ENCODE measurements at regions not wholly inside any gene's neighbourhood (a gene's known extent, or its start where the extent isn't known, plus 50 kb on each side); places are given as distances from the start of the nearest gene placed in this dataset.
"Not testable (repeated sequence)": the region's sequence is repeated elsewhere in the genome, so short reads cannot be mapped to it uniquely, and the experiment has no call there.

- no peak overlapping the region for H3K4me2 ChIP-seq (ENCODE audit: low read depth, low read length)
- H3K27ac ChIP-seq (ENCODE audit: low read length) = no peak overlapping the region
- no peaks in the 10 kb centered on the region for H3F3A ChIP-seq (ENCODE audit: insufficient read depth, low read length)
- DNase-seq = no peak
- H4K20me1 ChIP-seq (ENCODE audit: insufficient read depth, low read length) = no peaks in the 10 kb centered on the region
- TF ChIP-seq EZH2 (optimal IDR thresholded peaks at IDR 0.05; ENCODE audit: low read depth, low read length) (no peak), EZH2phosphoT487 (IDR thresholded peaks at IDR 0.05; ENCODE audit: low read length) (no peak), CTCF (IDR thresholded peaks at IDR 0.05; ENCODE audit: low read length) (no peak)
- no peaks in the 10 kb centered on the region for H3K4me1 ChIP-seq (ENCODE audit: low read length)
- no peaks in the 10 kb centered on the region for H3K27me3 ChIP-seq (replicated peaks; ENCODE audit: insufficient read depth, low read length)
- H2AFZ ChIP-seq (ENCODE audit: low read length) = no peak overlapping the region
- no peaks in the 10 kb centered on the region for H3K9me2 ChIP-seq (replicated peaks; ENCODE audit: insufficient read depth, low read length)
- H3K4me3 ChIP-seq (ENCODE audit: low read length) = no peak overlapping the region
- H3K9me3 ChIP-seq (replicated peaks; ENCODE audit: insufficient read depth, low read length) = no peaks in the 10 kb centered on the region
- H3K9ac ChIP-seq (ENCODE audit: low read length) = no peak overlapping the region
- H3K79me2 ChIP-seq (ENCODE audit: low read length) = no peaks in the 10 kb centered on the region
- no peaks in the 10 kb centered on the region for H3K36me3 ChIP-seq (replicated peaks; ENCODE audit: insufficient read depth, low read length)
Observed at GRCh38 chr12:28096649-28097048, 93.6 kb upstream of the CCDC91 start.

- no peaks in the 10 kb centered on the region for H3K27me3 ChIP-seq (replicated peaks; ENCODE audit: insufficient read depth, low read length)
- H3K9me3 ChIP-seq (replicated peaks; ENCODE audit: insufficient read depth, low read length) = no peaks in the 10 kb centered on the region
- H3K9ac ChIP-seq (ENCODE audit: low read length) = no peak overlapping the region
- H3K4me2 ChIP-seq (ENCODE audit: low read depth, low read length) = no peak overlapping the region
- DNase-seq = no peak
- H4K20me1 ChIP-seq (ENCODE audit: insufficient read depth, low read length) = no peaks in the 10 kb centered on the region
- no peaks in the 10 kb centered on the region for H3K79me2 ChIP-seq (ENCODE audit: low read length)
- no peak overlapping the region for H2AFZ ChIP-seq (ENCODE audit: low read length)
- no peaks in the 10 kb centered on the region for H3K9me2 ChIP-seq (replicated peaks; ENCODE audit: insufficient read depth, low read length)
- H3K27ac ChIP-seq (ENCODE audit: low read length) = no peak overlapping the region
- TF ChIP-seq EZH2phosphoT487 (IDR thresholded peaks at IDR 0.05; ENCODE audit: low read length) = no peak
- TF ChIP-seq EZH2 (optimal IDR thresholded peaks at IDR 0.05; ENCODE audit: low read depth, low read length) = no peak
- no peak for TF ChIP-seq CTCF (IDR thresholded peaks at IDR 0.05; ENCODE audit: low read length)
- H3F3A ChIP-seq (ENCODE audit: insufficient read depth, low read length) = no peaks in the 10 kb centered on the region
- no peaks in the 10 kb centered on the region for H3K36me3 ChIP-seq (replicated peaks; ENCODE audit: insufficient read depth, low read length)
- H3K4me3 ChIP-seq (ENCODE audit: low read length) = no peak overlapping the region
- H3K4me1 ChIP-seq (ENCODE audit: low read length) = no peaks in the 10 kb centered on the region
Observed at GRCh38 chr12:28097221-28097620, 93.0 kb upstream of the CCDC91 start.

- H3K36me3 ChIP-seq (replicated peaks; ENCODE audit: insufficient read depth, low read length); H3K27ac ChIP-seq (ENCODE audit: low read length); H3K4me1 ChIP-seq (ENCODE audit: low read length); H3K9me2 ChIP-seq (replicated peaks; ENCODE audit: insufficient read depth, low read length); H3K9ac ChIP-seq (ENCODE audit: low read length); H3F3A ChIP-seq (ENCODE audit: insufficient read depth, low read length); DNase-seq; H3K4me3 ChIP-seq (ENCODE audit: low read length); H4K20me1 ChIP-seq (ENCODE audit: insufficient read depth, low read length); H2AFZ ChIP-seq (ENCODE audit: low read length); H3K79me2 ChIP-seq (ENCODE audit: low read length); H3K9me3 ChIP-seq (replicated peaks; ENCODE audit: insufficient read depth, low read length); H3K4me2 ChIP-seq (ENCODE audit: low read depth, low read length); H3K27me3 ChIP-seq (replicated peaks; ENCODE audit: insufficient read depth, low read length): not testable (repeated sequence)
Observed at GRCh38 chr12:28099245-28099644, 91.0 kb upstream of the CCDC91 start.

- Histone ChIP-seq H3K36me3 (replicated peaks; ENCODE audit: insufficient read depth, low read length) (no peaks in the 10 kb centered on the region), H3K4me1 (ENCODE audit: low read length) (no peaks in the 10 kb centered on the region), H3K79me2 (ENCODE audit: low read length) (no peaks in the 10 kb centered on the region), H3K27me3 (replicated peaks; ENCODE audit: insufficient read depth, low read length) (no peaks in the 10 kb centered on the region), H3K4me3 (ENCODE audit: low read length) (no peak overlapping the region), H3K9me3 (replicated peaks; ENCODE audit: insufficient read depth, low read length) (no peaks in the 10 kb centered on the region), H3F3A (ENCODE audit: insufficient read depth, low read length) (no peaks in the 10 kb centered on the region), H3K27ac (ENCODE audit: low read length) (no peak overlapping the region), H2AFZ (ENCODE audit: low read length) (no peak overlapping the region), H3K4me2 (ENCODE audit: low read depth, low read length) (no peak overlapping the region), H3K9ac (ENCODE audit: low read length) (no peak overlapping the region), H4K20me1 (ENCODE audit: insufficient read depth, low read length) (no peaks in the 10 kb centered on the region), H3K9me2 (replicated peaks; ENCODE audit: insufficient read depth, low read length) (no peaks in the 10 kb centered on the region)
- no peak for TF ChIP-seq EZH2 (optimal IDR thresholded peaks at IDR 0.05; ENCODE audit: low read depth, low read length)
- DNase-seq = no peak
Observed at GRCh38 chr12:28099871-28100270, 90.4 kb upstream of the CCDC91 start.
